Activated CD4-positive, alpha-beta T cell treated with anti-CD3 and anti-CD28 coated beads, Interleukin-10, Interleukin-2, amounts not matched to agents 100 ng/mL and 50 ng/mL, durations not matched to agents 16 hours and 8 hours (primary cell): ENCODE measurements at regions not wholly inside any gene's neighbourhood (a gene's known extent, or its start where the extent isn't known, plus 50 kb on each side); places are given as distances from the start of the nearest gene placed in this dataset.

Experiments used
- DNase-seq: peaks from one replicate; pipeline ENCODE4 v3.0.0-alpha.2; 2020

GRCh38 chr2:146523196-146523595 lies 1321.6 kb upstream of the ACVR2A start:
- no peak for DNase-seq

- DNase-seq = no peak
These were observed 1338.0 kb upstream of the ACVR2A start for GRCh38 chr2:146506851-146507250.

GRCh38 chr2:146503366-146503765 lies 1341.5 kb upstream of the ACVR2A start:
- no peak for DNase-seq

GRCh38 chr2:146496248-146496647 lies 1348.6 kb upstream of the ACVR2A start:
- DNase-seq = no peak

GRCh38 chr2:146489386-146489785 lies 1355.4 kb upstream of the ACVR2A start:
- DNase-seq = no peak

- no peak for DNase-seq
These were observed 1363.2 kb upstream of the ACVR2A start for GRCh38 chr2:146481629-146482028.

GRCh38 chr2:146477383-146477782 lies 1367.4 kb upstream of the ACVR2A start:
- DNase-seq = no peak

GRCh38 chr2:146468578-146468977 lies 1376.3 kb upstream of the ACVR2A start:
- no peak for DNase-seq

GRCh38 chr2:146467425-146467824 lies 1377.4 kb upstream of the ACVR2A start:
- DNase-seq = no peak

GRCh38 chr2:146465460-146465859 lies 1379.4 kb upstream of the ACVR2A start:
- no peak for DNase-seq

GRCh38 chr2:146461068-146461467 lies 1383.8 kb upstream of the ACVR2A start:
- DNase-seq = no peak

GRCh38 chr2:146458585-146458984 lies 1386.2 kb upstream of the ACVR2A start:
- DNase-seq = no peak

GRCh38 chr2:146457221-146457620 lies 1387.6 kb upstream of the ACVR2A start:
- no peak for DNase-seq

GRCh38 chr2:146455325-146455724 lies 1389.5 kb upstream of the ACVR2A start:
- DNase-seq = no peak

- DNase-seq = peak; percentile 11
These were observed 1392.9 kb upstream of the ACVR2A start for GRCh38 chr2:146451972-146452371.

GRCh38 chr2:146450131-146450530 lies 1394.7 kb upstream of the ACVR2A start:
- DNase-seq = no peak

GRCh38 chr2:146444987-146445386 lies 1399.8 kb upstream of the ACVR2A start:
- DNase-seq = no peak

- DNase-seq = no peak
These were observed 1400.7 kb upstream of the ACVR2A start for GRCh38 chr2:146444085-146444484.

GRCh38 chr2:146438246-146438645 lies 1406.6 kb upstream of the ACVR2A start:
- no peak for DNase-seq

GRCh38 chr2:146437712-146438111 lies 1407.1 kb upstream of the ACVR2A start:
- DNase-seq = no peak

GRCh38 chr2:146433116-146433875 lies 1411.5 kb upstream of the ACVR2A start:
- no peak for DNase-seq

- no peak for DNase-seq
These were observed 1415.5 kb upstream of the ACVR2A start for GRCh38 chr2:146429366-146429765.

GRCh38 chr2:146417942-146418341 lies 1426.9 kb upstream of the ACVR2A start:
- no peak for DNase-seq

GRCh38 chr2:146415291-146415690 lies 1429.5 kb upstream of the ACVR2A start:
- no peak for DNase-seq

GRCh38 chr2:146414456-146414855 lies 1430.4 kb upstream of the ACVR2A start:
- DNase-seq = no peak
